ENCODE measurements at regions not wholly inside any gene's neighbourhood (a gene's known extent, or its start where the extent isn't known, plus 50 kb on each side); places are given as distances from the start of the nearest gene placed in this dataset.
A peak's percentile ranks its signal among the peaks of the same experiment; 100 is the strongest.

GRCh38 chr6:139764498-139764986 lies 390.1 kb upstream of the CITED2 start:
- H3K4me3 ChIP-seq (ENCODE audit: low read depth, low read length) = no peak overlapping the region
- DNase-seq (ENCODE audit: low read depth) = peak; percentile 61
- TF ChIP-seq, protein P1, sequence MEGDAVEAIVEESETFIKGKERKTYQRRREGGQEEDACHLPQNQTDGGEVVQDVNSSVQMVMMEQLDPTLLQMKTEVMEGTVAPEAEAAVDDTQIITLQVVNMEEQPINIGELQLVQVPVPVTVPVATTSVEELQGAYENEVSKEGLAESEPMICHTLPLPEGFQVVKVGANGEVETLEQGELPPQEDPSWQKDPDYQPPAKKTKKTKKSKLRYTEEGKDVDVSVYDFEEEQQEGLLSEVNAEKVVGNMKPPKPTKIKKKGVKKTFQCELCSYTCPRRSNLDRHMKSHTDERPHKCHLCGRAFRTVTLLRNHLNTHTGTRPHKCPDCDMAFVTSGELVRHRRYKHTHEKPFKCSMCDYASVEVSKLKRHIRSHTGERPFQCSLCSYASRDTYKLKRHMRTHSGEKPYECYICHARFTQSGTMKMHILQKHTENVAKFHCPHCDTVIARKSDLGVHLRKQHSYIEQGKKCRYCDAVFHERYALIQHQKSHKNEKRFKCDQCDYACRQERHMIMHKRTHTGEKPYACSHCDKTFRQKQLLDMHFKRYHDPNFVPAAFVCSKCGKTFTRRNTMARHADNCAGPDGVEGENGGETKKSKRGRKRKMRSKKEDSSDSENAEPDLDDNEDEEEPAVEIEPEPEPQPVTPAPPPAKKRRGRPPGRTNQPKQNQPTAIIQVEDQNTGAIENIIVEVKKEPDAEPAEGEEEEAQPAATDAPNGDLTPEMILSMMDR (IDR thresholded peaks at IDR 0.05; ENCODE audit: insufficient read depth, low read depth, low read length, missing control alignments) = no peak

DNA sequence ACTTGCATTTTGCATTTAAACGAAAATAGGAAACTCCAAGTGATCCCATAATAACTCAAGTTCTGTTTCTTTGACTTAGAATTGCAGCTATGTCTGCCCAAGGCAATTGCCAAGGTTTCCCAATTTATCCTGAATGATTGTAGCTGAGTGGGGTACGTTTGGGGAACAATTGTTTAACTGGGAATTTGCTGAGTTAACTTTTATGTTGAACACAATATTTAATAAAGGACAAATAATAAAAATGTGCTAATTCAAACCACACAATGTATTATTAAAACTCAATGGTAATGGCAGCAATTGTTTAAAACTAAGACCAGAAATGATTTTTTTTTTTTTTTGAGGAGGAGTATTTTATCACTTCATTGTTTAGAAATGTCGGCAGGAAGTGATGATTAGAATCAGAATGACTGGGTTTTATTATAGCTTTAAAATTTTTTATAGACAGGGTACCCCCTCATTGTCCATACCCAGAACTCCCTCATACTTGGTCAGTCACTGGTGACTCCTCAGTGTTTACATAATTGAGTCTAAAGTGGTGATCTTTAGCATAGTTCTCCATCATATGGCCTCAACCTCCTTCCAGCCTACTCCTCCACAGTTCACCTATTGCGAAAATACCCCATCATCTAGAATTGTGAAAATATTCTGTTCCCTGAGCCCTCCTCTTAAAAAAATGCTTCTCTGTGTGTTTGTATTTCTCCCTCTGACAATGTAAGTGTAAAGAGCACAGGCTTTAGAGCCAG lies 389.2 kb upstream of the CITED2 start:
- no peak overlapping the region for H3K4me3 ChIP-seq (ENCODE audit: low read depth, low read length)
- TF ChIP-seq, protein P1 (IDR thresholded peaks at IDR 0.05; ENCODE audit: insufficient read depth, low read depth, low read length, missing control alignments) = no peak
- DNase-seq (ENCODE audit: low read depth) = no peak

- TF ChIP-seq, protein P1 (IDR thresholded peaks at IDR 0.05; ENCODE audit: insufficient read depth, low read depth, low read length, missing control alignments) = no peak
- peak; percentile 54 for DNase-seq (ENCODE audit: low read depth)
Observed at GRCh38 chr6:139762587-139763031, 388.2 kb upstream of the CITED2 start.

DNA sequence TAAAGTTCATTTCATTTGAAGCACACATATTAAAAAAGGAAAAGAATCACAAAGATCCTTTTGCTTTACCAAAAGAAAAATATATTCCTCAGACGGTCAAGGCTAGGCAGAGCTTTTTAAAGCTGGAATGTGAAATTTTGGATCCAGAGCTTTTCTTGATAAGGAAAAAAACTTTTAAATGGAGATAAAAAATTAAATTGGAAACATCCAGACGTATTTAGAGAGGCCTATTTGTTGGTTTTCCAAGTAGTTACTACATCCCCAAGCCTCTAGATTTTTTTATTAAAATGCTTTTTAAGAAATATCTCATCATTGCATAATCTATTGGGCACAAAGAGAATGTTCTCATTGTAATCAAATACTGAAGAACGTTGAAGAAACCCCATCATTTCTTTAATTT lies 385.7 kb upstream of the CITED2 start:
- H3K4me3 ChIP-seq (ENCODE audit: low read depth, low read length) = no peak overlapping the region
- DNase-seq (ENCODE audit: low read depth) = no peak
- TF ChIP-seq, protein P1 (IDR thresholded peaks at IDR 0.05; ENCODE audit: insufficient read depth, low read depth, low read length, missing control alignments) = no peak

More at GRCh38 chr6:139762587-139763031, 388.2 kb upstream of the CITED2 start:
- H3K4me3 ChIP-seq (ENCODE audit: low read depth, low read length) = no peak overlapping the region

DNA sequence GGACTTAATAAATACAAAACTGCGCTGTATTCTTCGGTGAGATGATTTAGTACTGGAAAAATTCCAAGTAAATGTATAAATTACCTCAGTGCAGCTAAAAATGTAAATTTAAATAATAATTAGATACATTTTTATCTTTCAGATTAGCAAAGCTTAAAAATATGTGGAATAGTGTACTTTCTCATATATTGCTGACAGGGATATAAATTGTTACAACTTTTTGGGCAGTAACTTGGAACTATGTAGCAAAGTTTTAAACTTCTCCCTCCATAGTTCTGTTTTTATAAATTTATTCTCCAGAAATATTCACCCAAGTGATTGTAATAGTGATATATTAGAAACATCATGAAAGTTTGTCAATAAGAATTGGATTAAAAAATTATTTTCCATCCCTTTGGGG lies 384.6 kb upstream of the CITED2 start:
- TF ChIP-seq, protein P1 (IDR thresholded peaks at IDR 0.05; ENCODE audit: insufficient read depth, low read depth, low read length, missing control alignments) = no peak
- DNase-seq (ENCODE audit: low read depth) = no peak
- no peak overlapping the region for H3K4me3 ChIP-seq (ENCODE audit: low read depth, low read length)

DNA sequence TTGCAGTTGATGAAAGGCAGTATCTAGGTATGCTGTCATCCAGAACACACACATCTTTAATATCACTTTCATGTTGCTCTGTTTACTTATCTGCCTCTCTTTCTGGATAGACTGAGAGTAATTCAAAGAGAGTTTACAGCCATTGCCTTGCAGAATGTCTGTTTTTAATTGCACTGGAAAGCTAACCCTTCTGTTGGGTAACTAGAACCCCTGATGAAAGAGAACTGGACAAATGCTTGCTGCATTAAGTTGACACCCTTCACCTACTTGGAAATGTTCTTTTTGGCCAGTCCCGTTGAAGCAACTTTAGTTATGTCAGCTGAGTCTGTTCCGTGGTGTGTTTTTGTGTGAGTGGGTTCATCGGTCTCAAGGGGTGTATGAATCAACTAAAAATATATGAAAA lies 383.8 kb upstream of the CITED2 start:
- no peak overlapping the region for H3K4me3 ChIP-seq (ENCODE audit: low read depth, low read length)
- TF ChIP-seq, protein P1 (IDR thresholded peaks at IDR 0.05; ENCODE audit: insufficient read depth, low read depth, low read length, missing control alignments) = no peak
- DNase-seq (ENCODE audit: low read depth) = no peak

Measured in GM12865 (cell line).